Ishikawa (cell line): ENCODE measurements at regions not wholly inside any gene's neighbourhood (a gene's known extent, or its start where the extent isn't known, plus 50 kb on each side); places are given as distances from the start of the nearest gene placed in this dataset.

Experiments
- CEBPB ChIP-seq: IDR thresholded peaks from 2 replicates; pipeline ENCODE4 v1.6.1; 2012
- FOXM1 ChIP-seq: IDR thresholded peaks from 2 replicates; pipeline ENCODE4 v1.6.1; 2012; ENCODE audit warnings: low read depth, borderline replicate concordance
- RAD21 ChIP-seq: IDR thresholded peaks from 2 replicates; pipeline ENCODE4 v1.6.1; 2012; ENCODE audit warnings: low read depth
- TAF1 ChIP-seq: IDR thresholded peaks from 2 replicates; pipeline ENCODE4 v1.6.1; 2012; ENCODE audit warnings: low read depth, mild to moderate bottlenecking
- YY1 ChIP-seq: IDR thresholded peaks from 2 replicates; pipeline ENCODE4 v1.6.1; 2012; ENCODE audit warnings: low read depth

DNA sequence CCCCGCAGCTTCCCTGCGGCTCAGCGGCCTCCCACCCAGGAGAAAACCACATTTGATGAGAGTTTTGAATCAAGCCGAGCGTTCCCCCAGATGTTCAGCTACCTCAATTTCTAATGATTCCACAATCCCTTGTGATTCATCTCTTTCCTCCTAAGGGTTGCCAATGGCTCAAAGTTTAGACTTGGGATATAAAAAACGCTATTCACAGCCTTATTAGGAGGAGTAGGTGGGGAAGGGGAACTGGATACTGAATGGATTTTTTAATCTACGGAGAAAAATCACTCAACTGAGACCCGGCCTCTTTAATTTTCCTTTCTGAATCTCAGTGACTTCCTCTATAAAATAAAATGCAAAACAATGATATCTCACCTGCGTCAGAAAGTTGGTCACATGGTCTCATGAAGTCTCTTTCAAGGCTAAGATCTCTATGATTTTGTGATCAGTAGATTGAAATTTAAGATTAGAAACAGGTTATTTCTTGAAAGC, 192.6 kb upstream of the TCF4 start:
- TF ChIP-seq CEBPB (no peak), TAF1 (no peak), RAD21 (no peak), FOXM1 (no peak), YY1 (no peak)
